ENCODE measurements at regions not wholly inside any gene's neighbourhood (a gene's known extent, or its start where the extent isn't known, plus 50 kb on each side); places are given as distances from the start of the nearest gene placed in this dataset.

- TF ChIP-seq CTCF (conservative IDR thresholded peaks at IDR 0.05 in 1 of 2, IDR thresholded peaks at IDR 0.05 in 1 of 2; ENCODE audit: low read depth in 1 of 2, low read length in 2 of 2) (no peak), EZH2 (IDR thresholded peaks at IDR 0.05; ENCODE audit: low read length, missing control alignments) (no peak)
Observed at GRCh38 chr4:148914301-148914700, 472.1 kb upstream of the NR3C2 start.
